AG08395 (cell line): ENCODE measurements at regions not wholly inside any gene's neighbourhood (a gene's known extent, or its start where the extent isn't known, plus 50 kb on each side); places are given as distances from the start of the nearest gene placed in this dataset.

Source experiments
- DNase-seq: peaks from one replicate; pipeline ENCODE4 v3.0.0; 2012; ENCODE audit warnings: mixed read lengths, low spot score

DNA sequence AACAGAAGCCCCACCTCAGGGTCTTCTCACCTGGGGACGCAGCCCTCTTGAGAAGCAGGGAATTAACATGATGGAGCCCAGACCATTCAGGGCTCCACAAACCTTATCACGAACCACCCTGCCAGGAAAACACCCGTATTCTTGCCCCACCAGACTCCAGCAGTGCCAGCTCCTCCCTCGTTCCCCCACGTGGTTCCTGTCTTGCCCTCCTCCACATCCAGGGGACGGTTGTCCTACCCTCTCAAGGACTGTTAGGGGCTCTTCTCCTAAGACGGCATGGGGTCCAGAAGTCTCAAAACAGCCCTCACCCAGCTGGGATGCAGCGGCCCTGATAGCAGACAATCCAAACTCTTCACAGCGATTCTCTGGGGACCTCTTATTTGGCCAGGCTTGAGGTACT, 372.2 kb upstream of the HS6ST1 start:
- no peak for DNase-seq

DNA sequence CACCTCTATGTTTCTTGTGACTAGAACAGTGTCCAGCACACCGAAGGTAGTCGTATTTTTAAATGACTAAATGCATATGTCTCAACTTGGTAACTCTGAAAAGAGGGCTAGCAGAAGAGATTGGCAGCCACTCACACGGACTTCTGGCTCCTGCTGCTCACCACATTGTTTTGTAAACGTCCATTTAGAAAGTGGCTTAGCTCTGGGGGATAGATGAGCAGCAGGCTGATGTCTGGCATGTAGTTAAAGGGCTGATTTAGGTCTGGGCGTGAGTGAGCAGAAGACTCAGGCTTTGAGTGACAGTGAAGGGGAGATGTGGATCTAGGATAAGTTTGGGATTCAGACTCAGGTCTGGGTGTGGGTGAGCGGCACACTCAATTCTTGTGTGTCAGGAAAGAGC, 372.9 kb upstream of the HS6ST1 start:
- no peak for DNase-seq

GRCh38 chr2:128692895-128693742, 374.5 kb upstream of the HS6ST1 start:
- DNase-seq = no peak

GRCh38 chr2:128693743-128694029, 375.0 kb upstream of the HS6ST1 start:
- no peak for DNase-seq

DNA sequence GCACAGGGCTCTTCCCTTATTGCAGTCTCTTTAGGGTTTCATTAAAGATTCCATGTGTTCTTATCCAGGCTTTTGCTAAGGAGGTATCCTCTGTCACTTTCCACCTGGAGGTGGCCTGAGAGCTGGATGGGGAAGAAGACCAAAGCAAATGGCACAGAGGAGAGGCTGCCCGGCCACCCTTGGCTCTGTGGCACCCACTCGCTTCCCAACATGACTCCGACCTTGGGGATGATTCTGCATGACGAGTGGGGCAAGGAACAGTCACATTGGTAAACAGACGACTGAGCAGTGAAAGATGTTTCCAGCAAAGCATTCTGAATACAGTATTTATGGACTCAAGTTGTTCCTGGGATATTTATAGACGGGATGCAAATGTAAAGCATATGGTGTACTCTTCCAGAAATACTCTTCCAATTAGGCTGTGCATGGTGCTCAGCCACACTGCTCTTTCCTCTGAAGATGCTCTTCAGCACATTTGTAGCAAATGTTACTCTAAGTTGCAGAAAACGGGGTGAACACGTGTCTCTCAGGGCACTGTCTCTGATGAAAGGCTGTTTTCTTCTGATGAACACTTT, 377.1 kb upstream of the HS6ST1 start:
- no peak for DNase-seq

- no peak for DNase-seq
These were observed 377.8 kb upstream of the HS6ST1 start for GRCh38 chr2:128696421-128696820.

DNA sequence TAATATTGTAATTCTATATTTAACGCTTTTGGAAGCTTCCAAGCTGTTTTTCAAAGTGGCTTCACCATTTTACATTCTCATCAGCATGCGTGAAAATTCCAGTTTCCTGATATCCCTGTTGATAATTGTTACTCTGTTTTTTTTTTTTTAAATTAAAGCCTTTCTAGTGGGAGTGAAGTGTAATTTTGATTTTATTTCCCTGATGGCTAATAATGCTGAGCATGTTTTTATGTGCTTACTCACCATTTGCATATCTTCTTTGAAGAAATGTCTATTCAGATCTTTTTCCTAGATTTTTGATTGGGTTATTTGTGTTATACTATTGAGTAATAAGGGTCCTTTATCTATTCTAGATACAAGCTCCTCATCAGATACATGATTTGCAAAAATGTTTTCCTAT, 382.8 kb upstream of the HS6ST1 start:
- no peak for DNase-seq

- DNase-seq = no peak
These were observed 383.9 kb upstream of the HS6ST1 start for GRCh38 chr2:128702616-128703015.

DNA sequence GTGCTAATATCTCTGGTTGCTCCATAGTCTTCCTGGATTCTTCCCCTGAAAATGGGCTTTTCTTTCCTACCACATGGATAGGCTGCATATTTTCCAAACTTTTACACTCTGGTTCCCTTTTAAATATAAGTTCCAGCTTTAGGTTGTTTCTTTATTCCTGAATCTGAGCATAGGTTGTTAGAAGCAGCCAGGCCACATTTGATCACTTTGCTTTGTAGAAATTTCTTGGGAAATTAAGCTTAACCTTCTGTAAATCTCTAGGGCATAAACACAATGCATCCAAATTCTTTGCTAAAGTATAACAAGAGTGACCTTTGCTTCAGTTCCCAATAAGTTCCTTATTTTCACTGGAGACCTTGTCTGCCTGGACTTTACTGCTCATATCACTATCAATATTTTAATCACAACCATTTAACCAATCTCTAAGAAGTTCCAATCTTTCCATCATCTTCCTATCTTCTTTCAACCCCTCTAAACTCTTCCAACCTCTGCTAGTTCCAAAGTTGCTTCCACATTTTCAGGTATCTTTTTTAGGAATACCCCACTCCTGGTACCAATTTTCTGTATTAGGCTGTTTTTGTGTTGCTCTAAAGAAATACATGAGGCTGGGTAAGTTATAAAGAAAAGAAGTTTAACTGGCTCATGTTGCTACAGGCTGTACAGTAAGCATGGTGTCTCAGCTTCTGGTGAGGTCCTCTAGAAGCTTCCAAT, 389.6 kb upstream of the HS6ST1 start:
- DNase-seq = no peak

DNA sequence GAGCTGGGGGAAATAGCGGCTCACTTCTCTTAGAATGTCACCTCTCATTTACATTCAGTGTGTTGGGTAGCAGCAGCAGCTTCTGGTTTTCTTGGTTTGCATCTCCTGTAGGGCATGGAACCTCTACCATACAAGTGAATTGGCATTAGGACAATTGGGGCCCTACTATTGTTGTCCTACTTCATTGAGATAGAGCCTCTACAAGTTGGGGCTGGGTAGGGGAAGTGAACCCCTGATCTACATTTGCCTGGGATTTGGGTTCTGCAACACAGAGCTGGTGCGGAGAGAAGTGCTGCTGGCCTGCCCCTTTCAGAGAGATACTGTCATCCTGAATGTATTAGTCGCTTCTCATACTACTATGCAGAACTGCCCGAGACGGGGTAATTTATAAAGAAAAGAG, 391.6 kb upstream of the HS6ST1 start:
- DNase-seq = no peak

GRCh38 chr2:128710729-128711128, 392.1 kb upstream of the HS6ST1 start:
- DNase-seq = no peak

- no peak for DNase-seq
These were observed 395.6 kb upstream of the HS6ST1 start for GRCh38 chr2:128714285-128714684.

DNA sequence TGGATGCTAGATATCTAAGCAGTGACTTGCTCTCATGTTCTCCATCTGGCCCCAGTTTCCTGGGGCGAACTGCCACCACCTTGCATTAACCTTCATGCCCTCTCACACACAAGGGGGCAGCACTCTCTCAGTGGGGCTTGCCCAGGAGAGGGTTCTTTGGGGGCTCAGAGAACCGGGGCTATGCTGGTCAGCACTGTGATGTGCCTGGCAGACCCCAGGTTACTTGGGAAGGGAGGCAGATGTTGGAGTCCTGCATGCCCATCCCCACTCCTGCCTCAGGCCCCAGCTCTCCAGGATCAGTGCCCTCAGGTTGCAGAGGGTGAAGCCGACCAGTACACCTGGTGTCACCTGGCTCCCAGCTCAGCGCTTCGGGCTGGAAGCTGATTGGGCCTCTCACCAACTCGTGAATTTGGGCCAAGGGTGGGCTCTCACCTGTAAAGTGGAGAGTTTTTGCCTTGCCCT, 396.2 kb upstream of the HS6ST1 start:
- no peak for DNase-seq

DNA sequence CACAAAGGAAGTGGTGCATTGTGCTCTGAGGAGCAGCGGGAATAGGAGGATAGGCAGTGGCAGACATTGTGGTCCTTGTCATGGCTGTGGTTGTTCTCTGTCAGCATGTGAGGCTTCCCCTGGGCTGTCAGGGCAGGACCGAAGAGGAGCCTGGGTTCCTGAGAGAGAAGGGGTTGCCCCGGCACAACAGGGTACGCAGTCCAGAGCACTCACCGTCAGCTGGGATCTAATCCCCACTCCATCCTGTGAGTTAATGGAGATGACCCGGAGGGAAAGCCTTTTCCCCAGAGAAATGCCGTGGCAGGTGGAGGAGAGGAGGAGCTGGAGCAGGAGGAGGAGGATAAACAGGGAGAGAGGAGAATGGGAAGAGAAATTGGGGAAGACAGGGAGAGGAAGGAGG, 396.7 kb upstream of the HS6ST1 start:
- DNase-seq = no peak

DNA sequence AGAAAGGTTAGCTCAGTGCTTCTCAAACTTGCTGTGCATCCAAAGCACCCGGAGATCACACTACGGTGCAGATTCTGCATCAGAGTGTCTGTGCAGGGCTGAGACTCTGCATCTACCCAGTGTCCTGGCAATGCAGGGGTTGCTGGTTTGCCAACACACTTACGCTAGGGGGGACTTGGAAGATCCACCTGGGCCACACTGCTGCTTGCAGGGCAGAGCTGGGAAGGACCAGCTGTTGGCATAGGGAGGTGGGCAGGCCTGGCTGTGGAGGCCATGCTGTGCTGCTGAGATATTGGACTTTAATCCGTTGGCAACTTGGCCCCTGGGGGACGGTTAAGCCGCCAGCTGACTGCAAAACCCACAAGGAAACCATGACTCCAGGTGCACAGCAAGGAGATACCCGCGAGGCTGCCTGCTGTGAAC, 397.6 kb upstream of the HS6ST1 start:
- DNase-seq = no peak

GRCh38 chr2:128717758-128718710, 399.4 kb upstream of the HS6ST1 start:
- DNase-seq = no peak

GRCh38 chr2:128720080-128721022, 401.7 kb upstream of the HS6ST1 start:
- no peak for DNase-seq

DNA sequence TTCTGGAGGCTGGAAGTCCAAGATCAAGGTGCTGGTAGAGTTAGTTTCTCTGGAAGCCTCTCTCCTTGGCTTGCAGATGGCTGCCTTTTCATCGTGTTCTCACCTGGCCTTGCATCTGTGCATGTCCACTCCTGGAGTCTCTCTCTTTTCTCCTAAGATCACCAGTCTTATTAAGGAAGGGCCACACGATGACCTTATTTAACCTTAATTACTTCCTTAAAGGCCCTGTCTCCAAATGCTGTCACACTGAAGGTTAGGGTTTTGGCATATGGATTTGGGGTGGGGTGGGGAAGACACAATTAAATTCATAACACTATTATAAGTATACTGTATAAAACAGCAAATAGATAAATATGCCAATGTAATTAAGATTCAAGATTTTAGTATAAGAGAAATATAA, 402.4 kb upstream of the HS6ST1 start:
- no peak for DNase-seq

DNA sequence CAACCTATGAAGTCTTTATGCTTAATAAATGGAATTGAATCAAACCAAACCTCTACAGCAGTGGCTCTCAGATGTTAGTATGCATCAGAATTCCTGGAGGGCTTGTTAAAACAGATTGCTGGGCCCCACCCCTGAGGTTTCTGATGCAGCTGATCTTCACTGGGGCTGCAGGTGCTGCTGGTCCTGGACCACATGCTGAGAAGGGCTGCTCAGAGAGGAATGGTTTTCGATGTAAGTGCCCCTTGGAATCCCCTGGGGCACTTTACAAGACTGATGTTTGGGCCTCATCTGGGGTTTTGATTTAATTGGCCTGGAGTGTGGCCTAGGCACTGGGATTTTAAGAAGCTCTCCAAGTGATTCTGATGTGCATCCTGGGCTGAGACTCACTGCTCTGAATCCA, 403.8 kb upstream of the HS6ST1 start:
- DNase-seq = no peak

DNA sequence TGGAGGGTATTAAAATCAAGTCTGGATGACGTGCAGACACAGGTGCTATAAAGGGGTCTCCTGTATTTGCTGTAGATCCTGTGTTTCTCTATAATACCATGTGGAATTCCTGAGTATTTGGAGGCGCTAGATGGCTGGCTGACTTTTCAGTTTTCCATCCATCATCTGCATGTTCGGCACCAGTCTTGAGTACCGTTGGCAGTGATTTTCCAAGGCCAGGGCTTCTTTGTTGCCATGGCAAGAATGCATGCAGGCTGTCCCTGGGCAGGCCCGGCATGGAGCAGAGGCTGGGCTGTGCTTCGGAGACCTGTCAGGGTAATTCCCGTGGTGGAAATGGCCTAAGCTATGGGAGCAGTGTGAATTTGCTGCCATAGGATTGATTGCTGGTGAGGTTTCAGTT, 405.9 kb upstream of the HS6ST1 start:
- DNase-seq = no peak

- DNase-seq = no peak
These were observed 406.3 kb upstream of the HS6ST1 start for GRCh38 chr2:128724972-128725371.
